Fibroblast of skin of left biceps (primary cell): ENCODE measurements at regions not wholly inside any gene's neighbourhood (a gene's known extent, or its start where the extent isn't known, plus 50 kb on each side); places are given as distances from the start of the nearest gene placed in this dataset.
A peak's percentile ranks its signal among the peaks of the same experiment; 100 is the strongest.

Source experiments
- DNase-seq, 2 experiments: peaks; one replicate each; pipeline ENCODE4 v3.0.0-alpha.2; 2013; ENCODE audit warnings: low read depth in 2 of 2

DNA sequence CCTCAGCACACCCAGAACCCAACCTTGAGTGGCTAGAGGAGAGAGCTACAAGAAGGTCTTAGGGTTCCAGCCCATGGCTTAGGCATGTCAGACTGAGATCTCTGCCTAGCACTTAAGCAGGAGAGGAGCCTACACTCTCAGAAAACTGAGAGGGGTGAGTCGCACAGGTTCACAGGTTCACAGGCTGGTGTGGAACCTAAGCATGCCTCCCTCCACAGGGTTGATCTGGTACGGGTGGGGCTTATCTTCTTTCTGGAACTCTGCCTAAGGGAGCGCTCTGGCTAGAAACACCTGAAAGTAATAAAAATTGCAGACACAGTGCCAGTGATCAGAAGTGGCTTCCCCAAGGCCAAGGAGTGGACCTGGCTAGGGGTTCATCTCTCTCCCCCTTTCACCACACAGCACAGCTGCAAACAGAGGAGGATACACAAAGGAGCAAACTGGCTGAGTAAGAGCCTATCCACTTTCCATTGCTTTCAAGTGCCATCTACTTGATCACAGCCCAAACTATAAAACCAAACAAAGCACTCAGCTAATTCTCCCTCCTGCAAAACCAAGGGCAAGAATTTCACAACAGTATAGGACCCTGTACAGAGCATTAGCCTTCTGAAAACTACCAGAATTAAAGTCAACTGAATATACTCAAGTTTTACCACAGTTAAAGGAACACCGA lies 481.9 kb upstream of the SETBP1 start:
- no peak for DNase-seq

DNA sequence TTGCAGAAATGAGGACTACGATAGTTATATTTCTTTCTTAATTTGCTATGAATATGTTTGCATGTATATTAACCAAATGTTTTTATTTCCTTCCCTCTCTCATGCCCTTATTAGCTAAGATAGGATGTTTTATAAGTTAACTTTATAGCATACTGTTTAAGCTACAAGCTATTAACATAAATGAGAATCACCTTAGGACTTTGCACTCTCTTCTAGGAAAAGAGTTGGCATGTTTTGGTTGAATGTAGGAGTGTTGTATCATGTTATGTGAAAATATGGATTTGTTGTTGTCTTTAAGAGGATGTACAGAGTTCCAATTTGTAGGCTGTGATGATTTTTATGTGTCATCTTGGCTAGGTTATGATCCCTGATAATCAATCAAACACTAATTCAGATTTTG lies 467.4 kb upstream of the SETBP1 start:
- DNase-seq = no peak

DNA sequence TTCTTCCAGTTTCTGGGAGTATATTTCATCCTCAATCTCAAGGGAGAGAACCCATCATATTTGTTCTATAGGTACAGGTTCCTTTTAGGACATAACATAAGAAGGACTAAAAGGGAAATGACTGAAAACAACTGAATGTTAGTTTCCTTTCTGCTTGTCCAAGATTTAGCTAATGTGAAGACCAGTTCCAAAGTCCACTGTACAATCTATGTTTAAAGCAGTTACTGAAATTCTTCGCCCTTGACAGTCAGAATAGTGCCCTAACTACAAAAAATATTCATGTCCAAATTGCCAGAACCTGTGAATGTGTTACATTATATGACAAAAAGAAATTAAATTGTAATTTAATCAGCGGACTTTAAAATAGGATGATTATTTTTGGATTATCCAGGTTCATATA lies 466.3 kb upstream of the SETBP1 start:
- no peak for DNase-seq

DNA sequence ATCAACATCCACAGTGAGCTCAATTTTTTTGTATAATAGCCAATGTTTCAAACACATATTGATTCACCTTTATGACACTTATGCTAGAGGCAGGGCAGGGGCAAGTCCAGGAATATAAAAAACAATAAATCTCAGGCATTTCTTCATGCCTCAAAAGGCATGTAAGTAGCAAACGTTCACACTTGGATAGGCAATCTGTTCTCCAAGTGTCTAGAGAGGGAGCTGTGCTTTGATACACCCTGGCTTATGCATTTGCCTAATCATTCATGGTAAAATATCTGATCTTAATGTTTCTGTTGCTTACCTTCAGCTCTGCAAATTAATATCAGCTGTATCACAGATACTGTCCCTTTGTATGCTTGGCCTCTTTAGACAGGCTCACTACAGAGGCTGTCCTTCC lies 464.5 kb upstream of the SETBP1 start:
- no peak for DNase-seq

DNA sequence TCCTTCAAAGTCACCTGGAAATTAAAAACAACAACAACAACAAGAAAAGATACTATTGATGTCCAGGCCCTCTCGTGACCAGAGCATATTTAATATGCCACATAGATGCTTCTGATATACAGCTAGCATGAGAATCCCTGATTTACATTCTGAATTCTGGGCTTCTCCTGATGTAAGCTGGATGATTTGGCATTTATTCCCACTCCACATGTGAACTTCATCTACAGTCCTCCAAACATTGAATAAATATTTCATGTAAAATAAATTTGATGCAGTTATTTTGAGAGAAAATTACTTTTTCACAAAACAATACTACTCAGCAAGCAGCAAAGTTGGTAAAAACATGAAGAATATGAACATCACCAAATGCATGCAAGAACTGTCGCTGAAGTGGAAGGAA lies 453.2 kb upstream of the SETBP1 start:
- no peak for DNase-seq

DNA sequence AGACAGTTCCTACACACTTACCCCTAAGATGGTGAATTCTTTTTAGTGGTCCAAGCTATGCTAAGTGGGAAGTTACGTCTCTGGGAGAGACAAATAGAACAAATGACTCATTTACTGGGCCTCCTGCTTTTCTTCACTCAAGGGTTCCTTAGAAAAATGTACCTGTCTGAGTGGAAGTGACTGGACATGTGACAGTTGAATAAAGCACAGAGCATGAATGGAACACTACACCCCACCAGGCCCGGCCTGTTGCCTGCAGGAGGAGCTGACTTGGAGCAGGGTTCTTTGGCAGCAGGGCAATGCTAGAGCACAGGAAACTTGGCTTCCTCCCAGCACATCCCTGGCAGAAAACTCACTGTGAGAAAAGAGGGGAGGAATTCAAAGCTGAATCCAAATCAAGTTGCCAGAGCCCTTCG lies 451.0 kb upstream of the SETBP1 start:
- peak in 1 of 2 experiments; percentile 15 for DNase-seq

DNA sequence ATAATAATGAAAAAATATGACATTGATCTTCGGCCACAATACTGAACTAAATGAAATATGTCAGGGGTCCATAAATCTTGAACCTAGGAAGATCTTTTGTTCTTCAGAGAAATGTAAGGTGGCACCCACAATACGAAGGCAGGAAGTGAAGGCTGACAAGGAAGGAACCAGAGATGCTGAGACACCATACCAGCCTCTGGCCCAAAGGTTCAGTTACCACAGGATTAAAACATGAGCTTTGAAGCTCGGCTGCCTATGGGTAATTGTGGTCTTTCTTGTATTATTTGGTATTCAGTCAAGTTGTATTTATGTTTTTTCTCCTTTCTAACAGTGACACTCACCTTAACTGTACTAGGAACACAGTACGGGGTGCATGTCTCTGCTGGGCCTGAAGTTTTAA lies 448.8 kb upstream of the SETBP1 start:
- DNase-seq = no peak

DNA sequence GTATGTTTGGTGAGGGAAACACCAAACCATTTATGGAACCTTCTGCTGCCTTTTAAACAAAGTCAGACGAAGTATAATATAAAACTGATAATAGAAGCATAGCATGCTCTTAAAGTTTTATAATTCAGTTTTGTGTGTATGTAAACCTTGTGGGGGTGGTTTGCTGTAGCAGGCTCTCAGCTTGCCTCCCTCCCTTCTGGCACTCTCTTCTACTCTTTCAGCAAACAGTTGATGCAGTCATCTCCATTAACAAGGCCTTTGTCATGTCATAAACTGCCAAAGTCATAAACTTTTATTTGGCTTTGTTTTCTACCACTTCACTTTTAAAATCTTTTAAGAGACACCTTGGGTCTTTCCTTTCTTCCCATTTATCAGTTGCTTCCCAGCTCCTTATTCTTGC lies 448.2 kb upstream of the SETBP1 start:
- DNase-seq = no peak

DNA sequence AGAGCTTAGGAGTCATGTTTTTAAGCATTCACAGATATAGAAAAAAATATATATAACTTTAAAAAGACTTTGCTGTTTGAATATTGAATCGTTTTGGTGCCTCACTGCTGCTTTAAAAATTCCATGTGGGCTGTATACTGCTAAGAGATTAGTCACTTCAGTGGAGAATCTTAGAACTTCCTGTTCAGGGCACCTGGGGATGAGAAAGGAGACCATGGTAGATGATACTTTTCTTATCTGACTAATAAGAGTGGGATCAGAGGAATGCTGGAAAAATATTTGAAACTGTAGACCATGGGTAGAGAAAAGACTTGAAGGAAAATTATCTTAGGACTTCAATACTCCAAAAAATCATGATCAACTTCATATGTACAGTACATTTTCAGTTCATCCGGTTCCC lies 442.2 kb upstream of the SETBP1 start:
- DNase-seq = no peak

DNA sequence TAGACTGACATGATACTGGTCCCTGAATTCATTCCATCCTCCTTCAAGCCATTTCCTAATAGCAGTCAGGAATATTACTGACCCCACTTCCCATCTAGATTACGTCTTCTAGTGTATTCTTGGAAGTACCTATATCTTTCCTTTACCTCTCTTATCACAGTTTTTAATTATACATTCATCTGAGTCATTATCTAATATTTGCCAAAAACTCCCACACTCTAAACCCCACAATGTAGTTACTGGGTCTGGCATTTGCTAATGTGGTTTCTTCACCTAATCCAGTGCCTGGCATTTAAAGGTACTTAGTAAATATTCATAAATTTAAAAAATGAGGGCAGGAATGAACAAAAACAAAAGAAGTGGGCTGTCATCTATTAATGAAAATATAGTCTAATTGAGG lies 441.8 kb upstream of the SETBP1 start:
- DNase-seq = no peak

DNA sequence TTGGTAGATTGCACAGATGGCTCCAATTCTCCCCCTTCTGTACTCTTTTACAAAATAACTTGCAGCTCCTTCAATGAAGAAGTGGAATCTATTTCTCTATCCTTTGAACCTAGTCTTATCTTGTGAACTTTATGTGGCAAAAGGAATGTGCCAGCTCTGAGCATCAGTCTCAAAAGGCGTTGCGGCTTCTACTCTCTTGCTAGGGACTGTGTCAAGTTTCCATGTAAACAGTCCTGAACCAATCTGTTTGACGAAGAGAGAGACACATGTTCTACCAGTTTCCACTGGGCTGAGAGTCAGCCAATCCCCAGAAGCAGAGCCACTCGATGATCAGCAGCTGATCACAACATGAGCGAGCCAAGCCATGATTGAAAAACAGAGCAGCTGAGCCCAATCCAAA lies 439.7 kb upstream of the SETBP1 start:
- no peak for DNase-seq

DNA sequence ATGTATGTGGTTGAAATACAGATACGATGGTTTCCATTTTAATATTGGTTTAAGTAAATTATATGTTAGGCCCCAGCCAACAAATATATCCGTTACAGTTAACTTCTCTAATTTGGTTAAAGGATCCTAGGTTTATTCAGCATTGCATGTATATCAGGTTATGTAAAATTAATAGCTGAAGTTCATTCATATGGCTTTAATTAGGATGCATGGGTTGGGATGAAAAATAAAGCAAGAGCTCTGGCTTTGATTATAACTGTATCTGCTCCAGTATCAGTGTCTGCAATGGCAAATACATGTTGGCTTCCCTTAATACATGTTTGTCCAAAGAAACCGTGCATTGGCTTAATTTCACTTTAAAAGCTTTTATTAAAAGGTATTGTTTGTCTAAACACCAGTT lies 435.7 kb upstream of the SETBP1 start:
- DNase-seq = no peak

DNA sequence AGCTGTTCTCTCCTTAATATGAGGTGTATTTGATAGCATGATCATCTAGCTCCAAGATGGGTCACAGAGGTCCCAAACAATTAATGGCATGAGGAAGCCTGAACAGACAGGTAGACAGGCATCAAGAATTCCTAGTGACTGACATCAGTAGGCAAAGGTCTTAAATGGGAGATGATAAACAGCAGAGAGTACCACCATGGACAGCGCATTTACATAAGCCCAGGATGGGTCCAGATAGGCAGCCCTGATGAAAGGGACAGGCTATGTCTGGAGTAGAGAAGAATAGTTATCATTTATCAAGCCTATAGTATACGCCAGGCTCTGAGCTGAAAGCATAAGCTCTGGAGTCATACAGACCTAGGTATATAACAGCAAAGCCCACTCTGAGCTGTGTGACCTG lies 434.7 kb upstream of the SETBP1 start:
- DNase-seq = no peak

DNA sequence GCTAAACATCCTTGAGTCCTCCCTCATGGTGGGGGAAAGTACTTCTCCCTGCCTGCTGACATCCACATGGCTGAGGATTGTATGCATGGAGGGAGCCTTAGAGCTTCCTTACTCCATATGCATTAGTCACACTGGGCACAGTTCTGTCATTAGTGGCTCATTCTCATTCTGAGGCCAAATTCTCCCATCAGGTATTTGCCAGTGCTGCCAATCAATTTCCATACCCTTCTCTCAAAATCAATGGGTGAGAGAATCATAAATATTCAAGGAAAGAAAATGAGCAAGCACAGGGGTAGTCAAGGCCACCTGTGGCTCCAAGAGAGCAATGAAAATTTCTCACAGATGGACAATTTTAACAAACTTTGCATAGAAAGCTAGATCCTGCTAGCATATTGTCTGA lies 422.6 kb upstream of the SETBP1 start:
- no peak for DNase-seq

DNA sequence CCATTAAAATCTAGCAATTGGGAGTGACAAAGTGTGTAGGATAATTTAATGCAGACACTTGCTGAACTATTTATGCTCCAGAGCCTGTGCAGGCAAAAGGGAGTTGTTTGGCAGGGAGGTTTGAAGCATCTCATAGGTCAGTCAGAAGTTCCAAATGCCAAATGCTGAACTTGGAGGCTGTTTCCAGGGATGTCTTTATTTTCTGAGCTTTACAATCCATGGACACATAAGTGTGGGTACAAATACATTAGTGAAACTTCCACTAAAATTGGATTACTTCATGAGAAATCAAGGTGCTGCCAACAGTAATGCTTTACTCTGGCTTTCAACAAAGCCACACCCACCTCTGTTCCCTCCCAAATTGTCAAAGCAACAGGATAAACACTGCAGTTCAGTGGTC lies 422.1 kb upstream of the SETBP1 start:
- DNase-seq = no peak

DNA sequence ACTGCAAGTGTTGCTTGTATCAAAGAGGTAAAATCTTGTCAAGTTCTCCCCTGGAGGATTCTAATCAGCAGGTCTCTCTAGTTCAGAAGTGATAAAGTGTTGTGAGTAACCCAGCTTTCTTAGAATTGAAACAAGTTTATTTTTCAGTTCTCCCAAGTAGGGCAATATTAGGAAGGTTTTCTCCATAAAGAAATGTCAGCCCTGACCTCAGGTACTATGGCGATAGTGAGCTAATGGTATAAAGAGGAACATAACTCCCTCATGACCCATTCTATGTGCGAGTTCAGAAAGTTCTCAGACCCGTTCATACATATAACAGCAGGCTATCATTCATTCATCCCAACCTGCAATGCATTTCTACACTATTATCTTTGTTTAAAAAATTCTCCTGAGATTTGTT lies 421.1 kb upstream of the SETBP1 start:
- DNase-seq = no peak

DNA sequence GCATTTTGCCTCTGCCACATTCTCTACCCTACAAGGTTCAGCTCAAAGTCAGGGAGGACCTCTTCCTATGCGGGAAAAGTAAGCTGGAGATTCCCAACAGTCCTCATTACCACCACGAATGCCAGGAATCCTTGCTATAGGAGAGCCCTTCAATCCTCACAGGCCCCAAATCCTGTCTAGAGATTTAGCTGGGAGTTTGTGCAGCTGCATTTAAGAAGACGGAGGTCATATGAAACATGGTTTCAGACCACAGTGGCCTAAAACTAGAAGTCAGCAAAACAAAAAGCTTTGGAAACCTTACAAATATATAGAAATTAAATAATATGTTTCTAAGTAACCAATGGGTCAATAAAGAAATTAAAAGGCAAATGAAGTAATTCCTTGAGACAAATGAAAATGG lies 415.3 kb upstream of the SETBP1 start:
- no peak for DNase-seq

DNA sequence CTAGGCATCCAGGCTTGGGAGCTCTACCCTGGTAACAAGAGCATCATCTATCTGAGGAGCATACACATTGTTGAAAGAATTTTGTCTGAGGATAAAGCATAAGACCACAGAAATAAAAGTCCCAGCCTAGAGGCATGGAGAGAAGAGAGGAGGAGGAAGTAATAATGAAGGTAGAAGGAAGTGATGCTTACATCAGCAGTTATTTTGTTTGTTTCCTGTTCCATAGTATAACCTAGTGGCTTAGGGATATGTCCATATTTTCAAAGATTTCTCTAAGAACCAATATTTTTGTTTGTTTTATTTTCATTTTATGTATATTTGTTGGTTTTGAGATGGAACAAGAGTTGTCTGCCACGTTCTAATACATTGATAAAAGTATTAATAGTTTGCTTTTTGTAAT lies 407.4 kb upstream of the SETBP1 start:
- no peak for DNase-seq

DNA sequence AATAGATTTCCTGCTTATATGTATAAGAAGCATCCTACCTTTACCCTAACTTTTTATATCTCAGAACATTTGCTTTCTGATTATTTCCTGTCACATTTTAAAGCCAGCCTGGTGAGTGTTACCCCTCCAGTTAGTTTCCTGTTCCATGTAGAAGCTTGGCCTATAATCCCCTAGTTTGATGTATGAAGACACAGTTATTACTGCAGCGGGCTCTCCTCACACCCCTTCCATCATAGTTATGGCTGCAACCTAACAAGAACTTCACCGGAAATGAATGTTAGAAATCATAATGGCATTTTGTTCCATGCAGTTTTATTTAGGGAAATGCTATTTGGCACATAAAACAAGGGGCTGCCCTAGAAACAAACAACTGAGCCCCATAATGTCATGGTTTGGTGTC lies 400.2 kb upstream of the SETBP1 start:
- no peak for DNase-seq

DNA sequence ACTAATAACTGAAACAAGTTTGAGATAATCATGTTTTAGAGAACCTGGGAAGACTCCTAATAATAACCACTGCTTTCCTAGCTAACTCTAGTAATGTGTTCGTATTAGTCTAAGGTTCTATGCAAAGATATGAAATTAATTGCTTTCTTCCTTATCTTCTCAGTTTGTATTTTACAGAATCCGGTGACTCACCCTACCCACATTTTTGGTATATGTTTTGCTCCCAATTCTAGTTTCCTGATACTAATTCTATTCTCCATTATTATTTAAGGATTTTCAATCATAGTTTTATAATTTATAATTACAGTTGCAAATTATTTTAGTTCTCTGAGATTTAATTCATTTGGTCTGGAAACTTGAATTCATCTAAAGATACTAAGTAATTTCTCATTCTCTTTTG lies 394.6 kb upstream of the SETBP1 start:
- no peak for DNase-seq

DNA sequence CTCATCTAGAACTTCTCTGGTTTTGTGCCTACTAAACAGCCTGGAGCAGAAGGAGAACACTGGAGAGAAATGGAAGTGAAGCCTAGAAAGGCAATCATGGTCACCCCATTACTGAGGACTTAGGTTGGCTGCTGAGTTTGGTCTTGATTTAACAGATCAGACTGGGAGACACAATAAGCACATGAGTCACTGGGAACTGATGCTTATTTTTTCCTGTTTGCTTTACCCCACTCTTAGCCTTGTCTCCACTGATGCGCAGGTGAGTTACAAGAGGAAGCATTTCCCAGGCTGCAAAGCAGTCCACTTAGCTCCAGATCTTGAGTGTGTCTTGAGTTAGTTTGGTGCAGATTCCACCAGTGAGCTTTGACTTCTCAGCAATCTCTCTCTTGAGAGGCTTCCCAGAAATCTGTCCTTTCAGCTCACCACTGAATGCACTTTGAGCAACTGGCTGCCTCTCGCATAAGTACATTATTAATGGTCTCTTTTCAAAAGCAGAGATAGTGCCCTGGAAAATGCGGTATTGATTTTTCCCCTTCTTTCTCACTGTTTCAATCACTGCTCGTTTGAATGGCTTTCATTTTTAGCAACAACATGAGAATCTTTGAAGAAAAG lies 390.2 kb upstream of the SETBP1 start:
- no peak for DNase-seq

DNA sequence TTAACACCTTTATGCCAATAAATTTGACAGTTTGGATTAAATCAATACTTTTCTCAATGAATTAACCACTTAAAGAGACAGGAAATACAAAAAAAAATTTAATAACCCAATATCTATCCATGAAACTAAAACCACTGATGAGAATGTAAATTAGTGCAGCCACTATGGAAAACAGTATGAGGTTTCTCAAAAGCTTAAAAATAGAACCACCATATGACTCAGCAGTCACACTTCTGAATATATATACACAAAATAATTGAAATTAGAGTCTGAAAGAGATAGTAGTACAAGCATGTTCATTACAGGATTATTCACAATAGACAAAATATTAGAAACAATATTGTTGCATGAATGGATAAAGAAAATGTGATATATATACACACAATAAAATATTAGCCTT lies 382.1 kb upstream of the SETBP1 start:
- DNase-seq = no peak

DNA sequence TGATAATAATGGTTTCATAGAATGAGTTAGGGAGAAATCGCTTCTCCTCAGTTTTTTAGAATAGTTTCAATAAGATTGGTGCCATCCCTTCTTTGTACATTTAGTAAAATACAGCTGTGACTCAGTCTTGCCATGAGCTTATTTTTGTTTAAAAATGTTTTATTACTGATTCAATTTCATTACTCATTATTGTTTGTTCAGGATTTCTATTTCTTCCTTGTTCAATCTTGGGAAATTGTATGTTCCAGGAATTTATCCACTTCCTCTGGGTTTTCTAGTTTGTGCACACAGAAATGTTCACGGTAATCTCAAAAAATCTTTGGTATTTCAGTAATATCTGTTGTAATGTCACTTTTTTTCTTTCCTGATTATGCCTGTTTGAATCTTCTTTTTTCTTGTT lies 371.5 kb upstream of the SETBP1 start:
- peak; percentile 36 for DNase-seq
